GM12878 (cell line): ENCODE measurements at regions not wholly inside any gene's neighbourhood (a gene's known extent, or its start where the extent isn't known, plus 50 kb on each side); places are given as distances from the start of the nearest gene placed in this dataset.

Source experiments
- ATAC-seq: fragments of 200-7000 bp; cut with Tn5 transposase; 3 replicates; pipeline ENCODE4 v1.9.1; 2020; ENCODE audit warnings: mild to moderate bottlenecking, moderate library complexity
- BruUV-seq: library from RNA; stranded (reverse); fragments of 400-500 nt; replicated peaks from 2 replicates; lab custom pipeline; 2021; lab: Mats Ljungman, UMichigan
- CTCF ChIA-PET: fragments of 300-600 bp; sonication (Branson Sonifier 250); formaldehyde crosslinking; extraction: SDS; loops from one replicate; lab custom pipeline; 2021; ENCODE audit warnings: inconsistent platforms; lab: Yijun Ruan, JAX
- POLR2A ChIA-PET: fragments of 350-600 bp; formaldehyde crosslinking; extraction: SDS; loops from one replicate; lab custom pipeline; 2021; ENCODE audit warnings: inconsistent platforms; lab: Charles Lee
- RAD21 ChIA-PET: fragments of 300-600 bp; sonication (Branson Sonifier 250); formaldehyde crosslinking; loops from one replicate; lab custom pipeline; 2023; ENCODE audit warnings: antibody characterized with exemption; ENCODE audit not compliant: unreplicated experiment; lab: Charles Lee
- SMC1A ChIA-PET: fragments of 300-600 bp; sonication (Branson Sonifier 250); formaldehyde crosslinking; loops from one replicate; lab custom pipeline; 2023; ENCODE audit not compliant: unreplicated experiment, uncharacterized antibody; lab: Charles Lee
- DNase-seq: peaks from one replicate; pipeline ENCODE4 v3.0.0-alpha.2; 2011; ENCODE audit warnings: low read depth, low spot score
- FAIRE-seq: peaks from 3 replicates; lab custom pipeline; 2011; peaks lifted over from hg19 to GRCh38; lab: Jason Lieb, UNC
- H2AFZ ChIP-seq: 2 replicates; pipeline ENCODE4 v1.6.0; 2011; ENCODE audit warnings: low read depth, low read length, control low read depth; ENCODE audit not compliant: control insufficient read depth
- H3K27ac ChIP-seq: 2 replicates; pipeline ENCODE4 v1.5.1; 2011; ENCODE audit warnings: control low read depth; ENCODE audit not compliant: control insufficient read depth, insufficient read depth
- H3K27me3 ChIP-seq, 2 experiments: replicated peaks in 1 of 2; 2 replicates each; pipeline versions ENCODE4 v1.6.0 to v1.6.1; 2011; ENCODE audit warnings: low read length in 1 of 2; ENCODE audit not compliant: control insufficient read depth in 2 of 2, insufficient read depth in 2 of 2
- H3K36me3 ChIP-seq, 2 experiments: 2 replicates each; pipeline ENCODE4 v1.5.1; 2011; ENCODE audit warnings: low read length in 1 of 2; ENCODE audit not compliant: control insufficient read depth in 2 of 2, insufficient read depth in 2 of 2
- H3K4me1 ChIP-seq: 2 replicates; pipeline ENCODE4 v1.6.1; 2011; ENCODE audit warnings: mild to moderate bottlenecking, low read length, moderate library complexity, mixed read lengths; ENCODE audit not compliant: control insufficient read depth, insufficient read depth
- H3K4me2 ChIP-seq: 2 replicates; pipeline ENCODE4 v1.6.0; 2011; ENCODE audit warnings: control low read depth; ENCODE audit not compliant: control insufficient read depth, insufficient read depth
- H3K4me3 ChIP-seq: fragments of 200-600 bp; sonication (generic); 2 replicates; pipeline ENCODE4 v1.5.1; 2016
- H3K79me2 ChIP-seq: 2 replicates; pipeline ENCODE4 v1.6.0; 2011; ENCODE audit warnings: low read length; ENCODE audit not compliant: control insufficient read depth, insufficient read depth
- H3K9ac ChIP-seq: 2 replicates; pipeline ENCODE4 v1.8.0; 2011; ENCODE audit warnings: low read length, control low read depth, mixed read lengths; ENCODE audit not compliant: control insufficient read depth, insufficient read depth
- H3K9me3 ChIP-seq: replicated peaks from 3 replicates; pipeline ENCODE4 v1.5.1; 2011; ENCODE audit warnings: mild to moderate bottlenecking, low read length; ENCODE audit not compliant: control insufficient read depth, insufficient read depth
- H4K20me1 ChIP-seq: 2 replicates; pipeline ENCODE4 v1.6.0; 2011; ENCODE audit not compliant: control insufficient read depth, insufficient read depth
- KLF5 ChIP-seq: fragments of 450-650 bp; IDR thresholded peaks from 2 replicates; pipeline ENCODE4 v1.6.1; 2014; ENCODE audit warnings: mild to moderate bottlenecking; ENCODE audit not compliant: partially characterized antibody
- MEF2B ChIP-seq: fragments of 450-650 bp; IDR thresholded peaks from 2 replicates; pipeline ENCODE4 v1.6.1; 2018; ENCODE audit warnings: mild to moderate bottlenecking, moderate library complexity; ENCODE audit not compliant: partially characterized antibody, poor library complexity, severe bottlenecking
- MYB ChIP-seq: fragments of 150-350 bp; IDR thresholded peaks from 2 replicates; pipeline ENCODE4 v1.6.1; 2014; ENCODE audit warnings: mild to moderate bottlenecking, low read depth, low read length, borderline replicate concordance
- POLR2A ChIP-seq: IDR thresholded peaks from 2 replicates; pipeline ENCODE4 v1.6.1; 2011; ENCODE audit warnings: low read depth, mild to moderate bottlenecking, low read length
- SREBF1 ChIP-seq: IDR thresholded peaks from 2 replicates; pipeline ENCODE4 v1.6.1; 2012; ENCODE audit warnings: mild to moderate bottlenecking, low read length
- SRF ChIP-seq, 2 experiments: IDR thresholded peaks; 2 replicates each; pipeline ENCODE4 v1.6.1; 2011; ENCODE audit warnings: low read depth in 2 of 2, low read length in 2 of 2, mild to moderate bottlenecking in 1 of 2, moderate library complexity in 1 of 2
- SUPT20H ChIP-seq: IDR thresholded peaks from 2 replicates; pipeline ENCODE4 v1.6.1; 2011; ENCODE audit warnings: low read depth, mild to moderate bottlenecking, low read length, moderate library complexity, borderline replicate concordance; ENCODE audit not compliant: control insufficient read depth
- WGBS: methylation state at CpG from one replicate; pipeline ENCODE4 v1.1.6; 2016; ENCODE audit warnings: low lambda C conversion rate; ENCODE audit not compliant: insufficient replicate concordance, insufficient coverage; ENCODE audit errors: missing lambda C conversion rate; 5-methylcytosine and 5-hydroxymethylcytosine counted together
- in situ Hi-C: fragments of 300-500 bp; cut with MboI; formaldehyde crosslinking; loops from 9 replicates; pipeline ENCODE4 v1.14.3; 2018; ENCODE audit warnings: mixed read lengths
- intact Hi-C: fragments of 100-400 bp; cut with micrococcal nuclease; formaldehyde crosslinking; loops from one replicate; pipeline ENCODE4 v1.14.2; 2022; ENCODE audit not compliant: unreplicated experiment
- TF ChIP-seq, protein P1 (sequence below): IDR thresholded peaks from 2 replicates; pipeline ENCODE4 v1.6.1; 2011; ENCODE audit warnings: mild to moderate bottlenecking, low read depth, low read length, moderate library complexity; ENCODE audit not compliant: insufficient replicate concordance
- TF ChIP-seq, protein P2 (sequence below): fragments of 450-650 bp; IDR thresholded peaks from 2 replicates; pipeline ENCODE4 v1.6.1; 2016; ENCODE audit warnings: mild to moderate bottlenecking
- TF ChIP-seq, protein P3 (sequence below): IDR thresholded peaks from 2 replicates; pipeline ENCODE4 v1.6.1; 2012; ENCODE audit warnings: low read depth, low read length, improper control_type of control experiment

DNA sequence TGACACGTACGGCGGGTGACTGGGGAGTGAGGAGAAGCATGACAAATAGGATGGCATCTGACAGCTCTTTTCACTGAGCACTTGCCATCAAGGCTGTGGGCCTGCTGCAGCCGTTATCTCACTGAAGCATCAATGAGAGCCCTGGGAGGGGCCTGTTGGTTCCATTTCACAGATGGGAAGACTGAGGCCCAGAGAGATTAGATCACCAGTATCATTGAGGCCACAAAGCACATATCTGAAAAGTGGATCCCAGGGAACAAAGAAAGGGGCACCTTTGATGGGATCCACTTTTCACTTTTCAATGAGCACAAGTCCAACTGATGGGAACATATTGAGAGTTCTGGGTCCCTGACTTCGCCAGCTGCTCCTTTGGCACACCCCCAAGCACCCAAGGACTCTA lies 144.4 kb upstream of the LHX1 start (continued):
- TF ChIP-seq, protein P1, sequence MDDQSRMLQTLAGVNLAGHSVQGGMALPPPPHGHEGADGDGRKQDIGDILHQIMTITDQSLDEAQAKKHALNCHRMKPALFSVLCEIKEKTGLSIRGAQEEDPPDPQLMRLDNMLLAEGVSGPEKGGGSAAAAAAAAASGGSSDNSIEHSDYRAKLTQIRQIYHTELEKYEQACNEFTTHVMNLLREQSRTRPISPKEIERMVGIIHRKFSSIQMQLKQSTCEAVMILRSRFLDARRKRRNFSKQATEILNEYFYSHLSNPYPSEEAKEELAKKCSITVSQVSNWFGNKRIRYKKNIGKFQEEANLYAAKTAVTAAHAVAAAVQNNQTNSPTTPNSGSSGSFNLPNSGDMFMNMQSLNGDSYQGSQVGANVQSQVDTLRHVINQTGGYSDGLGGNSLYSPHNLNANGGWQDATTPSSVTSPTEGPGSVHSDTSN, result no peak
- TF ChIP-seq, protein P2, sequence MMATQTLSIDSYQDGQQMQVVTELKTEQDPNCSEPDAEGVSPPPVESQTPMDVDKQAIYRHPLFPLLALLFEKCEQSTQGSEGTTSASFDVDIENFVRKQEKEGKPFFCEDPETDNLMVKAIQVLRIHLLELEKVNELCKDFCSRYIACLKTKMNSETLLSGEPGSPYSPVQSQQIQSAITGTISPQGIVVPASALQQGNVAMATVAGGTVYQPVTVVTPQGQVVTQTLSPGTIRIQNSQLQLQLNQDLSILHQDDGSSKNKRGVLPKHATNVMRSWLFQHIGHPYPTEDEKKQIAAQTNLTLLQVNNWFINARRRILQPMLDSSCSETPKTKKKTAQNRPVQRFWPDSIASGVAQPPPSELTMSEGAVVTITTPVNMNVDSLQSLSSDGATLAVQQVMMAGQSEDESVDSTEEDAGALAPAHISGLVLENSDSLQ, result no peak

DNA sequence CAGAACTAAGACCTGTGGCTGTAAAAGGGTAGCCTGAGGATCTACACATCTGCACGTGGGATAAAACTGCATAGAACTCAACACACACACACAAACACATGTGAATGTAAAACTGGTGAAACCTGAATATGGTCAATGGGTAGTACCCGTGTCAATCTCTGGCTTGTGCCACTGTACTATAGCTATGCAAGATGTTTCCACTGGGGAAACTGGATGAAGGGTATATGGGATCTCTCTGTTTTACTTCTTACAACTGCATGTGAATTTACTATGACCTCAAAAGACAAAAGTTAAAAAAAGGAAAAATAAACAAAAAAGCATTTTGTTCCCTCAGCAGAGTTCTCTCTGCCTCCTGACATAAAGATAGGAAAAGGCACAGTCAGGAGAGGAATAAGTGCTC lies 143.3 kb upstream of the LHX1 start:
- Histone ChIP-seq H3K4me3 (no peak overlapping the region), H3K27me3 (no peaks in the 10 kb centered on the region; a peak in 1 of 4 replicates), H3K9me3 (no peaks in the 10 kb centered on the region), H3K4me1 (no peaks in the 10 kb centered on the region), H3K36me3 (no peaks in the 10 kb centered on the region), H3K27ac (no peak overlapping the region), H3K9ac (no peak overlapping the region), H3K79me2 (no peaks in the 10 kb centered on the region), H4K20me1 (no peaks in the 10 kb centered on the region), H2AFZ (no peak overlapping the region), H3K4me2 (no peak overlapping the region)
- BruUV-seq, result no TSS peak
- no peak for FAIRE-seq
- ChIA-PET POLR2A (no interaction called here), SMC1A (no interaction called here), RAD21 (interaction anchor here (0.7 kb wide), 1 partner anchor 1846 kb away, joined by 3 read pairs; no protein-coding TSS in a partner anchor), CTCF (interaction anchor here (1.0 kb wide), 1 partner anchor 254 kb away, joined by 3 read pairs; no protein-coding TSS in a partner anchor)
- in situ Hi-C loops (no loop called here), intact Hi-C loops (no loop called here)
- WGBS, result 6% methylated on average over 2 of the region's 2 CpGs
- no peak for DNase-seq
- TF ChIP-seq MYB (no peak), KLF5 (no peak), MEF2B (no peak), SREBF1 (no peak), POLR2A (no peak), SUPT20H (no peak), SRF (IDR thresholded peaks at IDR 0.05; ENCODE audit: low read depth in 2 of 2, low read length in 2 of 2) (no peak)
- TF ChIP-seq, protein P3, sequence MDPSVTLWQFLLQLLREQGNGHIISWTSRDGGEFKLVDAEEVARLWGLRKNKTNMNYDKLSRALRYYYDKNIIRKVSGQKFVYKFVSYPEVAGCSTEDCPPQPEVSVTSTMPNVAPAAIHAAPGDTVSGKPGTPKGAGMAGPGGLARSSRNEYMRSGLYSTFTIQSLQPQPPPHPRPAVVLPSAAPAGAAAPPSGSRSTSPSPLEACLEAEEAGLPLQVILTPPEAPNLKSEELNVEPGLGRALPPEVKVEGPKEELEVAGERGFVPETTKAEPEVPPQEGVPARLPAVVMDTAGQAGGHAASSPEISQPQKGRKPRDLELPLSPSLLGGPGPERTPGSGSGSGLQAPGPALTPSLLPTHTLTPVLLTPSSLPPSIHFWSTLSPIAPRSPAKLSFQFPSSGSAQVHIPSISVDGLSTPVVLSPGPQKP, result no peak
- no peak for ATAC-seq
